Lower lobe of right lung (tissue), 2 donors: ENCODE measurements at regions not wholly inside any gene's neighbourhood (a gene's known extent, or its start where the extent isn't known, plus 50 kb on each side); places are given as distances from the start of the nearest gene placed in this dataset.
"Not testable (repeated sequence)": the region's sequence is repeated elsewhere in the genome, so short reads cannot be mapped to it uniquely, and the experiment has no call there.

ENCODE experiments used
- ATAC-seq, 2 donors: fragments of 200-7000 bp; cut with Tn5 transposase; one replicate each; pipeline ENCODE4 v1.9.1; 2020 to 2022; ENCODE audit warnings: mild to moderate bottlenecking in 2 of 2, moderate library complexity in 2 of 2
- DNase-seq: peaks from one replicate; pipeline ENCODE4 v3.0.0-alpha.2; 2020
- H3K27ac ChIP-seq: fragments of 200-600 bp; one replicate; pipeline ENCODE4 v1.8.0; 2022
- H3K27me3 ChIP-seq: fragments of 200-600 bp; one replicate; pipeline ENCODE4 v1.8.0; 2022; ENCODE audit warnings: low read depth
- H3K36me3 ChIP-seq: fragments of 200-600 bp; one replicate; pipeline ENCODE4 v1.8.0; 2022; ENCODE audit warnings: mild to moderate bottlenecking
- H3K4me1 ChIP-seq: fragments of 200-600 bp; one replicate; pipeline ENCODE4 v1.8.0; 2022
- H3K4me3 ChIP-seq: fragments of 200-600 bp; one replicate; pipeline ENCODE4 v1.8.0; 2022; ENCODE audit warnings: mild to moderate bottlenecking
- H3K9me3 ChIP-seq: fragments of 200-600 bp; one replicate; pipeline ENCODE4 v1.8.0; 2022
- CTCF ChIP-seq: fragments of 200-600 bp; IDR thresholded peaks from one replicate; pipeline ENCODE4 v1.8.0; 2022; ENCODE audit warnings: antibody characterized with exemption, mild to moderate bottlenecking
- intact Hi-C: fragments of 100-400 bp; cut with DNase I; formaldehyde crosslinking; loops from one replicate; pipeline ENCODE4 v1.11.0; 2022
- donor health status: DM: no; HTN: yes; CAD: no; lungs with severe emphysema.

GRCh38 chr13:82961757-82962156, 920.5 kb downstream of the SLITRK1 start:
- H3K27me3 ChIP-seq, result no peaks in the 10 kb centered on the region
- no peak for ATAC-seq
- H3K27ac ChIP-seq, result no peak overlapping the region
- intact Hi-C loops, result no loop called here
- no peak for DNase-seq
- TF ChIP-seq CTCF, result no peak
- H3K9me3 ChIP-seq, result no peaks in the 10 kb centered on the region
- H3K4me3 ChIP-seq, result no peak overlapping the region
- no peaks in the 10 kb centered on the region for H3K36me3 ChIP-seq
- no peaks in the 10 kb centered on the region for H3K4me1 ChIP-seq

- not testable (repeated sequence) for ATAC-seq
These were observed 929.9 kb downstream of the SLITRK1 start for GRCh38 chr13:82952336-82952735.

GRCh38 chr13:82947683-82948082, 934.6 kb downstream of the SLITRK1 start:
- no peak for ATAC-seq

More at GRCh38 chr13:82952336-82952735, 929.9 kb downstream of the SLITRK1 start:
- DNase-seq, H3K36me3 ChIP-seq, H3K27ac ChIP-seq, H3K27me3 ChIP-seq, H3K9me3 ChIP-seq, H3K4me3 ChIP-seq, intact Hi-C loops, H3K4me1 ChIP-seq: not testable (repeated sequence)

GRCh38 chr13:82947191-82947621, 935.1 kb downstream of the SLITRK1 start:
- intact Hi-C loops, result no loop called here
- Histone ChIP-seq H3K36me3 (no peaks in the 10 kb centered on the region), H3K4me1 (no peaks in the 10 kb centered on the region), H3K27me3 (no peaks in the 10 kb centered on the region), H3K4me3 (no peak overlapping the region), H3K27ac (no peak overlapping the region), H3K9me3 (no peaks in the 10 kb centered on the region)
- ATAC-seq (no peak), DNase-seq (no peak)
- no peak for TF ChIP-seq CTCF

More at GRCh38 chr13:82947683-82948082, 934.6 kb downstream of the SLITRK1 start:
- H3K4me1 ChIP-seq, result no peaks in the 10 kb centered on the region
- H3K9me3 ChIP-seq, result no peaks in the 10 kb centered on the region
- no peak for DNase-seq
- H3K27ac ChIP-seq, result no peak overlapping the region
- H3K4me3 ChIP-seq, result no peak overlapping the region
- no peaks in the 10 kb centered on the region for H3K27me3 ChIP-seq
- intact Hi-C loops, result no loop called here
- TF ChIP-seq CTCF, result no peak
- no peaks in the 10 kb centered on the region for H3K36me3 ChIP-seq

GRCh38 chr13:82938644-82939043, 943.6 kb downstream of the SLITRK1 start:
- Histone ChIP-seq H3K36me3 (no peaks in the 10 kb centered on the region), H3K4me1 (no peaks in the 10 kb centered on the region), H3K9me3 (no peaks in the 10 kb centered on the region), H3K27ac (no peak overlapping the region), H3K27me3 (no peaks in the 10 kb centered on the region), H3K4me3 (no peak overlapping the region)
- DNase-seq (no peak), ATAC-seq (peak in 1 of 2 donors; percentile 29)
- intact Hi-C loops, result no loop called here
- no peak for TF ChIP-seq CTCF

- DNase-seq, result no peak
- no peaks in the 10 kb centered on the region for H3K36me3 ChIP-seq
- no peak for TF ChIP-seq CTCF
- no peak overlapping the region for H3K4me3 ChIP-seq
- intact Hi-C loops, result no loop called here
- no peaks in the 10 kb centered on the region for H3K9me3 ChIP-seq
- ATAC-seq, result no peak
- no peaks in the 10 kb centered on the region for H3K4me1 ChIP-seq
- H3K27me3 ChIP-seq, result no peaks in the 10 kb centered on the region
- no peak overlapping the region for H3K27ac ChIP-seq
These were observed 948.3 kb downstream of the SLITRK1 start for GRCh38 chr13:82934000-82934399.
